GF-D8 (cell line): ENCODE measurements at regions not wholly inside any gene's neighbourhood (a gene's known extent, or its start where the extent isn't known, plus 50 kb on each side); places are given as distances from the start of the nearest gene placed in this dataset.
"Not testable (repeated sequence)": the region's sequence is repeated elsewhere in the genome, so short reads cannot be mapped to it uniquely, and the experiment has no call there.

ENCODE experiments used
- DNase-seq: peaks from one replicate; lab custom pipeline; 2025; lab: John Stamatoyannopoulos, UW

DNA sequence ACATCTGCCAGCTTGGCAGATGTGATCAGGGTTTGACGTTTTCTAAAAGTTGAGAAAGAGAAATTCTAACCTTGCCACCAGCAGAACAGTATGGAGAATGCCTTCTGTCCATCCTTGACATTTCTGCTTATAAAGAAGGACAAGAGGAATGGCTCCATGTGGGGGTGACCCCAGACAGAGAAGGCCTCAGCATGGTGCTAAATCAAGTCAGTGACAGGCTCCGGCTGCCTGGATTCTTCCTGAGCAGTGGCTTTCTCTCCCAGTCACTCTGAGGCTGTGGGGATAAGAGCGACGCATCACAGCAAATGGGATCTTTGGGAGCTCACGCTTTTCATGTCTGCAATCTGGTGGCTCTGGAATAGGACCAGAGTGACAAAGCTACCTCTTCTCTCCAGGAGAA lies 640.2 kb upstream of the CAMK1G start:
- DNase-seq: no peak

DNA sequence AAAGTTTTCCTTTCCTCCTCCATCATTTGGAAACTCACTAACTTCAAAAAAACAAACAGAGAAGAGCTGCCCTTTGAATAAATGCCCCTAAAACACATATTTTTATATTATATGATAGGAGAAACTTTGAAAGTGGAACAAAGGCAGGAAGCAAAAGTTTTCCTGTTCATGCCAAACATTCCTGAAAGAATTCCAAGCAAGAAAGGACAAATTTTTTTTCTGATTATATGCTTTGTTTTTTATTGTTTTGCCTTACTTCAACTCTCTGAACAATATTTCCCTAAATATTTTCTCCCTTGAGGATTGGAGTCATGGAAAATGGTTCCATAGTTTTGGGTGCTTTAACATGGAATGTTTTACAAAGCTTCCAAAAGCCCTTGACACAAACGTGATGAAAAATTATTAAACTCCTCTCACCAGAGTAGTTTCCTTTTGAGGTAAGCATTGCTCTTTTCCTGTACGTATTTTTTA lies 638.5 kb upstream of the CAMK1G start:
- DNase-seq: no peak

DNA sequence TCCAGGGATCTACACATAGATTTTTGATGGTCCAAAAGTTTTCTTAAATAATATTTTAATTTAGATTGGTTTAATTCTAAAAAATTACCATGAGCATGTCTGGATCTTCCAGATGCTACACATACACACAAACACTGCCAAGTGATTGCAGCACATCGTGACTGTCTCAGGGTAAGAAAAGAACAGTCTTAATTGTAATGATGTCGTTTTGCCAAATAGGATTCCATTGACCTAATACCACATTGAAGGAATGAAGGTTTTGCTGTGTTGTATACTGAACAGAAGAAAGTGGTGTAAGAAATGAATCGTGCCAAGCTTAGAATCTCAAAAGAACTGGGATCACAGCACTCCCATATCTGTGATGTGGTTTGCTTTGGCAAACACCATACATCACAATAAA lies 633.3 kb upstream of the CAMK1G start:
- DNase-seq: no peak

DNA sequence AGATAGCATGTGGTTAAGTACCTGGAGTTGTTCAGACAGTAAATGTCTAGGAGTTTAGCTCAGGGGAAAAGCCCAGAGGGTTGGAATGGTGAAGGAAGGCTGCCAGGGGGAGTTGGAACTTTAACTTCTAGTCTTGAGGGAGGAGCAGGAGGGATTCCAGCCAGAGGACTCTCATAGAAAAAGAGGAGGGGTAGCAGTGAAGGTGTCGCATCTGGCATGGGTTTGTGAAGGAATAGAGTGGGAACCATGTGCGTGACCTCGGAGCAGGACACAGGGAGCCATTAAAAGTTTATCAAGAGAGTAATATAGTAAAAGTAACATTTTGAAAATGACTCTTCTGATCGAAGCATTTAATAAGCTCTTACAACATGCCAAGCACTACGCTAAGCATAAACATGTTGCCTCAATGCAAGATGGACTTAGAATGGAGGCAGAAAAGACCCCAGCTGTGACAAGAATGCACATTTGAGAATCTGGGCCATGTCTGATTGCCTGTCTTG lies 632.4 kb upstream of the CAMK1G start:
- no peak for DNase-seq

DNA sequence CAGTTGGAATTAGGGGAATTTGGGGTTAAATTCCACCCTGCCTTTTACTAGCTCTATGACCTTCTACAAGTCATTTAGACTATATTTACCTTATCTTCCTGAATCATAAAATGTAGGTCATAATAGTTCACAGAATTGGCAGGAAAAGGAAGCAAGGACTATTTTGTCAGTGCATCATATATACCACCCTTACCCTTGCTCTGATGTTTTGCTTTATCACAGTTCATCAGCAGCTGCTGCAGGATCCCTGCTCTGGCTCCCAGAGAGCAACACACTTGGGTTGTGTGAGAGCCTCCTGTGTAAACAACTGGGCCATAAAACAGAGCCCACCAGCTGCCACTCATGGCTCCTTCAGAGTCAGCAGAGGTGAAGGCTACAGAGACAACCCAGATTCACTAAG lies 631.6 kb upstream of the CAMK1G start:
- DNase-seq: no peak

DNA sequence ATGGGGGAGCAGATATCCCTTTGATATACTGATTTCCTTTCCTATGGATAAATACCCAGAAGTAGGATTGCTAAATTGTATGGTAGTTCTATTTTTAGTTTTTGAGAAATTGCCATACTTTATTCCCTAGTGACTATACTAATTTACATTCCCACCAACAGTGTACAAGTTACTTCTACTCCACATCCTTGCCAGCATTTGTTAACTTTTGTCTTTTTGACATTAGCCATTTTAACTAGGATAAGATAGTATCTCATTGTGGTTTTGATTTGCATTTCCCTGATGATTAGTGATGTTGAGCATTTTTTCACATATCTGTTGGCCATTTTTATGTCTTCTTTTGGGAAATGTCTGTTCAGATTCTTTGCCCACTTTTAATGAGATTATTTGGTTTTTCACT lies 620.6 kb upstream of the CAMK1G start:
- DNase-seq: no peak

DNA sequence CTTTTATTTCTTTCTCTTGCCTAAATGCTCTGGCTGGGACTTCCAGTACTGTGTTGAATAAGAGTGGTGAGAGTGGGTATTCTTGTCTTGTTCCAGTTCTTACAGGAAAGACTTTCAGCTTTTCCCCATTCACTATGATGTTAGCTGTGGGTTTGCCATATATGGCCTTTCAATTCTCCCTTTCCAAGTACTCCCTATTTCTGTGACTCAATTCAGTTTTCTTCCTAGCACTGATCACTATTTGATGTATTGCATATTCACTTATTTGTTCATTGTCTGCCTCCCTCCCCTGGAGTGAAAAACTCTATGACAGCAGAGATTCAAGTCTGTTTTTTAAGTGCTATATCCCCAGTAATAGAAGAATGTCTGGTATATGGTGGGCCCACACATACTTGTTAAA lies 618.2 kb upstream of the CAMK1G start:
- DNase-seq: no peak

DNA sequence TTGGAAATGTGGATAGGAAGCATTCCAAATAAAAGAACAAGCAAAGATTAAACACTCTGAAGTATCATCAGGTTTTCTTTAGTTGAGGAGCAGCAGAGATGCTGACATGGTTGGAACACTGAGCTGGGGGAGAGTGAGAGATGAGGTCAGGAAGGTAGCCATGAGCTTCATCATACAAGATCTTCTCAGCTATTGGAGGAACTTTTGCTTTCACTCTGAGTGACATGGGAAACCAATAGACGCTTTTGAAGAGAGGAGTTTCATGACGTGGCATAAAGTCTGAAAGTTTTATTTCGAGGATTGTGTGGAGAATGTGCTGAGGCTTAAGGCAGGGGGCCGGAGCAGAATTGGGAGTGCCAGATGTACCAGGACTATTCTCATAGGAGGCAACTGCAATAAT lies 616.2 kb upstream of the CAMK1G start:
- DNase-seq: no peak

DNA sequence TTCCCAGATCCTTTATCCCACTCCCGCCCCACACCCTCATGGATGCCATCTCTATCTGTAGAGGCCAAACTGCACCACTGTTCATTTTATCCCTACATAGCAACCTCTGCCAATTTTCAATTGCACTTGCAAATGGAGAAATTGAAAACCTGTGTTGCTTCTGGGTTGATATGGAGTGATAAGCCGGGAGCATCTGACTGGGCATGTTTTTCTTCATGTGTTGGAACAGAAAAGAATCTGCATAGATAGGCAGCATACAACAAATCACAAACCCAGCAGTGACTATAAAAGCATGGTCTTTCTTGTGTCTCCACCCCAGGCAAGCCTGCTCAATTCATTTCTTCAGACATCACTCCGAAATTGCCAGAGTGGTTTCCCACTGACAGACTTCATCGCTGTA lies 608.8 kb upstream of the CAMK1G start:
- no peak for DNase-seq

DNA sequence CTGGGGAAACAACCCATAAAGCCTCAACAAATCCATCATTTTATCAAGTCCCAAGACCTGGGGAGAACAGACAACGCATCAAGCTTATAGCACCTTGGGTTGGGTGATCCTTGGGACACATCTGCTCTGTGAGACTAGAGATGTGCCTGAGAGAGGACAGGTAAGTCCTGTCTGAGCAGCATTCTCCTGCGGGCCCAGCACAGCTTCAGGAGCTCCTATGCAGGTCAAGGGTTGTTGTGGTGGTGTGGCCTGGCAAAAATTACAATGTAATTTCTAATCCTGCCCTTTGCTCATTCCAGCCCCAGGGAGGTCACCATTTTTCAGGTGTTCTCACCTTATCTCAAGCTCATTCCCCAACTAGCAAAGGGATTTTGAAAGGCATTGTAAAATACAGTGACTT lies 608.1 kb upstream of the CAMK1G start:
- no peak for DNase-seq

DNA sequence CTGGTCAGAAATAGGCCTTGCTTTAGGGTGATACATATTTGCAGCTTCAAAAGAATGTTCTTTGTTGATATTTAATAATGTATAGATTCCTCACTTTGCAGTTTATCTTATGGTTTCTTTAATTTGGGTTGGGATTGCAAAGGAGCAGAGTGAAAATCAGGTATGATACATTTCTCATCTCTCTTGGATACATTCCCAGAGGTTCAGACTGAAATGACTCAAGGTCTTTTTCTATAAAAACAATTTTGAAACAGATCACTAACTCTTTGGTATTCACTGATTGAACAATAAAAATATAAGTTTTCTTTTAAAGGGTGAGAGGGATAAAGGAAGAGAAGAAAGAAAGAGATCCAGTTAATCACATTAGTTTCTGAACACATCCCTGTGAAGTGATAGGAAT lies 606.5 kb upstream of the CAMK1G start:
- DNase-seq: no peak

DNA sequence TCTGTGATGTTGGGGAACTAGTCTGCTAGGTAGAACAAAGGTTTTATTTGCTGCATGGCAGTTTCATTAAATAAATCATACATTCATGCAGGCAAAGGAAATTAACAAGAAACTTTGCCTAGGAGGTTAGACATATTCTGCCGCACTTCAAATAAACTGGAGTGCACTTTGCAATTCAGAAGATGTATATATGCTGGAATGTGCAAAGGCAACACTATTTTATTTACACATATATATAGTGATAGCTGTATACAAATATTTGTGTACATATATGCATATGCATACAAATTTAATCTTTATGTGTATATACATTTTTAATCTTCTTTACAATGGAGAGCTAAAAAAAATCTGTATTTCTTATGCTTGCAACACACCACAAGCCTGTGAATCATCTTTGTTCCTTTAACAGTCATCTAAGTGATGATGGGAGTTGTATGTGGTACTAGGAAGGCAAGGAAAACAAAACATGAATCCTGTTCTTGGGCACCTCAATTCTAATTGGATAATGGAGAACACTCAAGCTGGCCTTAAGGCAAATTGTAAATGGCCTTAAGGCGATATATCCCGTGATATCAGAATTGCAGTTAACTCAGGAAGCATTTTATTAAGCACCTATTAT lies 605.8 kb upstream of the CAMK1G start:
- DNase-seq: no peak

DNA sequence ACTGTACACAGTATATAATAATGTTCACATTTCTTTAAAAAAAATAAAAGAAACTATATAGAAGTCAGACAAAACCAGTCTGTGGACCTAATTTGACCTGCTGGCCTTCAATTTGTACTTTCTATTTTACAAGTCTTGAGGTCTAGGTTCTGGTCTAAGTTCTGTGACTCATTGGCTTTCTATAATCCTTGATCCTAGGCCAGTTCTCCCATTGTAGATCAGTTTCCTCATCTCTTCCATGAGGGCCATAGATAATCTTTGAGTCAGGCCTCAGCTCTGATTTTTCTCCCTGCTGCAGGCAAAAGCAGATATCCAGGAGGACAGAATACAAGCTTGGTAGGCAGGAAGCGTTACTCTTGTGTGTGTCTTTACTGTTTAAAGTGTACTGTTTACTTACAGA lies 603.7 kb upstream of the CAMK1G start:
- DNase-seq: no peak

DNA sequence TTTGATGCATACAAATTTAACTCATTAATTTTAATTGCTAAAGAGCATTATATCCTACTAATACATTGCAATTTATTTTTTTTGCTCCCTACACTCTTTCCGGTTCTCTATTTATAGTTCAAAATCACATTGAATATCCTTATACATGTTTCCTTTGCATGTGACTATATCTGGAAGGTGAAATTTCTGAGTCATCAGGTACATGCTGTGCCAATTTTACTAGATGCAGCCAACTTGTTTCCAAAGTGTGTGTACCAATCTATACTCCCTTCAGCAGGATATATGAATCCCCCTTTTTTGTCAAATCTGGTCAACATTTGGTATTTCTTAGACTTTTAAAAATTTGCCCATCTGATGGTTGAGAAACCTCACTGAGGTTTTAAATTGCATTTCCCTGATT lies 602.9 kb upstream of the CAMK1G start:
- no peak for DNase-seq

DNA sequence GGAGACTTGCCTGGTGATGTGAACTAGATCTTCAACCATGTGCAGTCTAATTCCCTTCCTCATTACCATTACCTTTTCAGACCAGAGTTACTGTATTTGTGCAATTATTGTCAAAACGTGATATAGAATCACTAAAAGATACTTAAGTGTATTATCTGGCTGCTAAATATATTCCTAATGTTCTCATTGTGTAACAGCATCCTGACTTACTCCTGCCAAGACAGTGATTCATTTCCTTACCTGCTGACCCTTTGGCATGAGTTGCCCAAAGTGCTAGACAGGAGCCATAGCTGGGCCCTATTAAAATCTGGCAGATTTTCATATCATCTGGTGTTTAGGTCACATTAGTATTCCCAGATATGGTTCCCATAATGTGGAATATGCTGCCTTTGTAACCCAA lies 598.3 kb upstream of the CAMK1G start:
- DNase-seq: no peak

DNA sequence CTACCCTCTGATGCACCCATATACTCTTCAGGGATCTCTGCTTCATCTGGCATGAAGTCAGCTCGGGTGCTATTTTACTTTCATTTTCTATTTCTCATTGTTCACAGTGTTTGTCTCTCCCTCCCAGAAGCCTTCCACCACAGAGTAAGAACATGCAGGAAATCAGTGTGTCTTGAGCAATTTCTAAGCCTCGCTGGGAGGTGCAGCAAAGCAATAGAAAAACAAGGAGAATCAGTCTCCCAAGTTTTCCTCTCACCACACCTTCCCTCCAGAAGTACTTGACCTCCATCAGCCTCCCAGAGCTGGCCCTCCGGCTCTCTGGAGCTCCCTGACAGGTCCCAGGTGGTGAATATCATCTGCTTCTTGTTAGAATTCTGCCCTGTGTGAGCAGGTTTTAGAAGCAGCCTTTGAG lies 594.7 kb upstream of the CAMK1G start:
- no peak for DNase-seq

DNA sequence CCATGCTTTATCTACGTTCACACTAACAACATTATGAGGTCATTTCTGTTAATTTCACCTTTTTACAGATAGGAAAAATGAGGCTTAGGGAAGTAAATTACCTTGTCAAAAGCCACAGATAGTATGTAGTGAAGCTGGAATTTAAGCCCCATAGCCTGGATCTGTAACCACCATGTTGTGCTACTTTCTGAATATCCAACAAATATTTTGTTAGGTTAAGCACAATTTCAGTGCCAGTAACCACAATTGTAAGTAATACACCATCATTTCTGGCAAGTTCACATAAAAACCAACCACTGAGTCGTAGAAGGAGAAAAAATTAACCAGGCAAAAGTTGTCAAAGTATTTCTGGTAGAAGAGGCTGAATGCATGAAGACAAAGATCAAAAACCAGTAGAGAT lies 593.1 kb upstream of the CAMK1G start:
- no peak for DNase-seq

DNA sequence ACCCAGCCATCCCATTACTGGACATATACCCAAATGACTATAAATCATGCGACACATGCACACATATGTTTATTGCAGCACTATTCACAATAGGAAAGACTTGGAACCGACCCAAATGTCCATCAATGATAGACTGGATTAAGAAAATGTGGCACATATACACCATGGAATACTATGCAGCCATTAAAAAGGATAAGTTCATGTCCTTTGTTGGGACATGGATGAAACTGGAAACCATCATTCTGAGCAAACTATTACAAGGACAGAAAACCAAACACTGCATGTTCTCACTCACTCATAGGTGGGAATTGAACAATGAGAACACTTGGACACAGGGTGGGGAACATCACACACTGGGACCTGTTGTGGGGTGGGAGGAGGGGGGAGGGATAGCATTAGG lies 586.5 kb upstream of the CAMK1G start:
- not testable (repeated sequence) for DNase-seq

DNA sequence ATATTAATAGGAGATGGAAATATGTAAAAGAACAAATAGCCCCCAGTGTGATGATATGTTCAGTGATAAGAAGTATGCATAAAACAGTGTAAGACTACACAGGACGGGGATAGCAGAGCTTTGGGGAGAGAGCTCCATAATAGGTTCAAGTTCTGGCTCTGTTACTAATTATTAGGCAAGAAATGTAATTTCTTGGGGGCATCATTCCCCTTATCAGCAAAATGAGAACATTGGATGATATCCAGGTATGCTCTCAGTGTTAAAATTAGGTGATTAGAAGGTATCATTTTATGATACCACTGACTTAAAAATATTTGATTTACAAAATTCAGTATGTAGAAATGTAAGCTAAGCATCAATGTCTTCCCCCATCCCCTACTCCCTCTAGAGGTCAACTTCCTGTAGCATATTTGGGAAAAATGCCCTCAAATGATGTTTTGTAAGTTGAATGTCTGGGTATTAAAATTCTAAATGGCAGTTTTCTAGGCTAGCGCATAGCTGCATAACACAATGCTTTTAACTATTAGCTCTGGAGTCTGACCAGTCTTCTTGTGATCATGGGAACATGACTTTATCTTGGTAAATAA lies 585.7 kb upstream of the CAMK1G start:
- no peak for DNase-seq

DNA sequence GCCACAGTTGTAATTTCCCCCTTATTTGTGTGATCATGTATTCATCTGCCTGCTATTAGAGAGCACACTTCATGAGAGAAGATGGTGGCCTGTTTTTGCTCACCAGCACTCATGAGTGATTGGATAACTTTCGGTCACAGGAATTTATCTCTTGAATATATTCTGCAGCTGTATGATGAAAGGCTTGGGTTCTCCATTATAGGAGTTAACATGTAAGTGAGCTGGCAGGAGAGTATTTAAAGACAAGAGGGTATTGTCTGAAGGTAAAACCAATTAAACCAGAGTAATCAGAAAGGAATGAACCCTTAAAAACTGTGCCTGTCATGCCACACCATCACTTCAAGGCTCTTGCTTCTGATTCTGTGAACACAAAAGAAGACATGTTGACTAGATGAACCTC lies 574.9 kb upstream of the CAMK1G start:
- DNase-seq: no peak

DNA sequence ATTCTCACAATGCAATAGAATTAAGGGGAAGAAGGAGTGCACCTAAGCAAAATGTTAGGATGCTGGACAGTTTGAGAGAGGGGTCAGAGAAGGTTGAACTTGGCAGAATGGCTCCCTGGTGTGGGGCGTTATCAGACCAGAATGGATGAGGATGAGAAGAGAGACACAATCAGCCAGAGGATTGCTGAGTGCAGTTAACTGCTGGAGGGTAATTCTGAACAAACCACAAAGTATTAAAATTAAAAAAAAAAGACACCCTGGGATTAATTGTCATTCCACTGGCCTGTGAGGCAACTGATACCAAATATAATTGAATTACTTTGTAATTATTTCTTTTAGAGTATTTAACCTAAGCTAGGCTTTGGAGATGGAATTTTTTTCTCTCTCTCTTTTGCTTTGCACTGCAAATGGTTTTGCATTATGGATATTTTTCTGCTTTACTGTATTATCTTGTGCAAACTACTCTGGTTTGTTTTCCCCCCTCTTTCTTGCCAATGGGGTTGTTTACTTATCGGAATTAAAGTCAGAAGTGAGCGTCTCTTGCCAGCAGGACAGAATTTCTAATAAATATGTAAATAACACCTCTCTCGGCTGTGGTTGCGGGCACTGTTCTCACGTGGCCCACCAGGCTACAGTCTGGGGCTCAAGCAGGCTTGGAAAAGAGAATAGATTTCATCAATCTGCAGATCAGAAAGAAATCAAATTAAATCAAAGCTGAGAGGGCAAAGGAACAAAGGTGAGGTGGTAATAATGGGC lies 572.9 kb upstream of the CAMK1G start:
- no peak for DNase-seq

DNA sequence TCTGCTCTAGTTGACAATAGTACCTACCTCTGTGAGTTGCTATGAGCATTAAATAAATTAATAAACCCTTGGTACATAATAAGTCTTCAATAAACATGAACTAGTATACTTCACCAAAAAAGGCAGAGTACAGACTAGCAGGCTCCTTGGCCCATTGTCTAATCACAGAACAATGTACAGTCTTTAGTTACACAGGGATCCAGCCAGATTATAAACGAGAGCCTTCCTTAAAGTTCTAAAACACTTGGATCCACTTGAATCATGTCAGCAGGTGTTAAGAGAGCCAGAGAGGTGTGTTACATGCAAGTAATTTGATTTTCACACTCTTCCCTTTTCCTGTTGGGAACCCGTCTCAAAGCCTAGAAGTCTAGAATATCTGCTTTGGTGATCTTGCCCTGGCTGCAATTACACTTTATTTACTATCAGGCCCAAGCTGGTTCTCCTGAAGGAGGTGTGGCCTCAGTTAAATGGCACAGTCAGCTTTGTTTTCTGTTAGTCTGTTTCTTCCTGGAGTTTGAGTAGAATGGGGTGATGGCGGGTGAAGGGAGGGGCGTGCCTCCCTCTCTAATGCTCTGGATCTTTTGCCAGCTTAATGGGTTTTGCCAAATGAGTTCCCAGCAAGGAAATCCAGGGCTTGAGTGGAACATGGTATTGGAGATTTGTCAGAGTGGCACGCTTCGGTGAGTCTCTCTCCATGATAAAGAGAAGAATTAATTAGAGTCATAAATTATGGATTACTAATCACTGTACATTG lies 570.9 kb upstream of the CAMK1G start:
- no peak for DNase-seq

DNA sequence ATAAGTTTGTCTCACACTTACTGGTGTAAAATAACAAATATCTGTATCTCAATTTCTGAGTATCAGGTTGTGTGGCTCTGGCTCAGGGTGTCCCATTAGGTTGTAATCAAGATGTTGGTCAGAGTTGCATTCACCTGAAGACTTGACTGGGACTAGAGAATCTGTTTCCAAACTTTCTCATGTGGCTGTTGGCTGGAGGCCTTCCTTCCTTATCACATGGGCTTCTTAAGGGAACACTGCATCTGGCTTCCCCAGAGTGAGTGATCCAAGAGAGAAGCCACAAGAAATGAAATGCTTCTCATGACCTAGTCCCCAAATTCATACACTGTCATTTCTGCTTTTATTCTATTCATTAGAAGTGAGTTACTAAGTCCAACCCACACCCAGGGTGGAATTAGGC lies 568.4 kb upstream of the CAMK1G start:
- no peak for DNase-seq
